Dermis blood vessel endothelial cell (primary cell): ENCODE measurements at regions not wholly inside any gene's neighbourhood (a gene's known extent, or its start where the extent isn't known, plus 50 kb on each side); places are given as distances from the start of the nearest gene placed in this dataset.
A peak's percentile ranks its signal among the peaks of the same experiment; 100 is the strongest.

Source experiments
- DNase-seq: peaks from one replicate; pipeline ENCODE4 v3.0.0; 2010

DNA sequence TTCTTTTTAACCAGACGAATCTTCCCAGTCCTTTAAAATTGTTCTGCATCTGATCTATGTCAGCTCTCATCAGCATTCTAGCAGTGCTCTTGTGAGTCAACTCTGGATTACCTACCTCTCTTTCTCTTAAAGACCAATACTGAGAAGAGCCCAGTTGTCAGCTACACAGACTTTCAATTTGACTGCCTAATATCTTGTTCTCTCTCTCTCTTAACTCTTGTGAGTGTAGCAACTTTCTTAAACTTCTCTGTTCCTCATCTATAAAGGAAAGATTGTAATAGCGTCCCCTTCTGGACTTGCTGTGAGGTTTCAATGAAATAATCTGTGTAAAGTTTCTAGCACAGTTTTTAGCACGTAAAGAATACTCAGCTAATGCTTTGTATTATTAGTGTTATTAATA, 499.3 kb upstream of the ADAMTS5 start:
- DNase-seq = no peak

DNA sequence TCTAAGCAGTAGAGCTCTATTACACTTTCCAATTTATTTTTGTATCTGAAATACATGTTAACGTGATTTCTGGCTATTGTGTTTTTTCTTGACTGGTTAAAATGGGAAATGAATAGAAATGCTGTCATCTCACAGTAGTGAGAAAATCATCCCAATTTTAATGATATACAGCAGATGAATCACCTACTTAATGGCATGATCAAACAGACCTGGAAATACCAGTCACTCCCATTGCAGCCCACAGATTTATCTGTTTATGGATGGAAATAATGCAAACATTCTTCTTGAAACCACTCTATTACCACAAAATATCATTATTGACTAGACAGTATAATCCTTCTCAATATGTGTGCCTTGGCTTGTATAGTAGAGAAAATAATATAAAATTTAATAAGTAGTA, 497.8 kb upstream of the ADAMTS5 start:
- no peak for DNase-seq

DNA sequence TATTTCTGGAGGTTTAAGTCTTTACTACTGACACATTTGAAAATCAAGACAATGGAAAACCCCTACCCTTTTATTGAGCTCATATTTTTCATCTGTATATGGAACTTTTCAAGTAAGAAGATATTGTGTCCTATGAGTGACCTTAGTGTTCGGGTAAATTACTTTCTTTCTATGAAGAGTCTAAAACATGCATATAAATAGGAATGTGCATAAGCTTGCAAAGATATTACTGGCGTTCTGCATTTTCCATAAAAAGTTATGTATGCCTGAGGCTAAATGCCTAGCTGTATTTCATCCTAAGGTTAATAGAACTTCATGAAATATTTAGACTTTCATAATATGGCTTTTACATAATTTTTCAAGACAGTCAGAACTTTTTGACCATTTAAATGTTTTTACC, 495.8 kb upstream of the ADAMTS5 start:
- no peak for DNase-seq

DNA sequence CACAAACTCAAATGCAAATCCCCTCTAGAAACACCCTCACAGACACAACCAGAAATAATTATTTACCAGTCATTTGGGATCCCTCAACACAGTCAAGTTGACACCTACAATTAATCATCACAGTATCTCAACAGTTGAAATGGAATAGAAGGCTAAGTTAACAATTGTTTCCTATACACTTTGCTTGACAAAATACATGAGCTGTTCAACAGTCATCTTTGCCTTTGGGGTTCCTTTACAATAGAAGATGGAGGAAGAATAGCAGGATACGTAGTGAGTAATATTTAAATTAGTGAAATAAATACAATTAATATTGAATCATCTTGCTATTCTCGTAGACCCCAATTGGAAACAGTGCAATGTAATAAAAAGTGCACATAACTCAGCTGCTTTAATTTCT, 487.3 kb upstream of the ADAMTS5 start:
- no peak for DNase-seq

DNA sequence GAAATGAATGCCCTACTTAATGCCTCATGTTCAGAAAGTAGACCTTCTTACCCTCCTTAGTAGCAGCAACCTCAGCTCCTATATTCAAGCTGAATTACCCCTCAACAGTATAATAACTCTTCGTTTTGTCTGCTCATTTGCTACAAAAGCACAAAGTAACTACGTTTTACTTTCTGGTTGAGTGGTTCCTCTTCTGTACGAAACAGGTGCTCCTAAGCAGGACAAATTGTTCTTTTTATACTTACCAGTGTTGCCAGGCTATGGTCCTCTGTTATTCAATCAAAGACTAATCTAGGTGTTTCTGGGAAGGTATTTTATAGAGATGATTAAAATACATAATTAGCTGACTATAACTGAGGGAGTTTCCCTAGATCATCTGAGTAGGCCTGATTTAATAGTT, 484.2 kb upstream of the ADAMTS5 start:
- DNase-seq = no peak

DNA sequence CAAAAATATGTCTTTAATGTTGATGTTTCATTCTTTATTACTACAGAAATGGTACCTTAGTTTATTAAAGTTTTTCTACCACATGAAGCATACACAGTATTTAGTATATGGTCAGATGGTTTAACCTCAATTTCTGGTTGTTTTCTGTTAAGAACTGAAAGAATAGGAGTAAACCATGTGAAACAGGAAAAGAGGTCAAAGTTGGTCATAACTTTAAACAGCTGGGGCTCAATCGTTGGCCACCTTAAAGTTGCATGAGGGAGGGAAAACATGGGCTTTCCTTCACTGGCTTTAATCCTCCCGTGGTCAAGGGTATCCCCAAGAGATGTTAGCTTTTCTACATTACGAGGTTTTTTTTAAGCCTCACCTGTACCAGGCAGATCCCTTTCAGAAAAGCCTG, 483.3 kb upstream of the ADAMTS5 start:
- DNase-seq = no peak

DNA sequence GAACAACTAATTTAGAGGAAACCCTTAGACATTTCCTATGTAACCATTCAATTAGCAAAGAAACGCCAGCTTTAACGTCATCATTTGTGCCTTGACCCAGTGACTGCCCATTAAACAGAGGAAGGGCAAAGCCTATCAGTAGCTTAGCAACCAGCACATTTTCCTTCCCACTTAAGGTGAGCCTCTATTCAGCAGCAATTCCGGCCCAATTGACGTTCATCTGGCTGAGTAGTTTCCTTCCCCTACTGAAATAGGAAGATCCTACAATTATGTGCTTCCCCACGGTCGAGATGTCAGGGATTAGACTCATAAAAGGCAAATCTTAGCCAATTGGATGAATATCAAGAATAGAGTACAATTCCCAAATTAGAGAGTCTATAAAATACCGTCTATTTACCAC, 482.1 kb upstream of the ADAMTS5 start:
- DNase-seq = peak; percentile 40

DNA sequence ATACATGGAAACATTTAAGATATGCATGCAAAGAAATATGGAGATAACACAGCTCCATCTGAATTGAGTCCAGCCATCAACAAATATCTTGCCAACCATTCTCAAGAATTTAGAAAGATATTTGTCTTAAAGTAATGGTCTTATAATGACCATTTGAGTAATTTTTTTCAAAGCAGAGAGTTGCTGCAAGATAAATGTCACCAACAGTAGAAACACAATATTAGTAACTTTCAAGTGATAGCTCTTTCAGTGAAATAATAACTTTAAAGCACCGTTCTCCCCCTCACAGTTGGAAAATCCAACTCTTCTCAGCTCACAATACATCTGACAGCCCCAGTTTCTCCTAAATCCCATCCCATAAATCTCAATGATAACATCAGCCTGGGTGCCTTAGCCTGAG, 481.0 kb upstream of the ADAMTS5 start:
- DNase-seq = no peak

DNA sequence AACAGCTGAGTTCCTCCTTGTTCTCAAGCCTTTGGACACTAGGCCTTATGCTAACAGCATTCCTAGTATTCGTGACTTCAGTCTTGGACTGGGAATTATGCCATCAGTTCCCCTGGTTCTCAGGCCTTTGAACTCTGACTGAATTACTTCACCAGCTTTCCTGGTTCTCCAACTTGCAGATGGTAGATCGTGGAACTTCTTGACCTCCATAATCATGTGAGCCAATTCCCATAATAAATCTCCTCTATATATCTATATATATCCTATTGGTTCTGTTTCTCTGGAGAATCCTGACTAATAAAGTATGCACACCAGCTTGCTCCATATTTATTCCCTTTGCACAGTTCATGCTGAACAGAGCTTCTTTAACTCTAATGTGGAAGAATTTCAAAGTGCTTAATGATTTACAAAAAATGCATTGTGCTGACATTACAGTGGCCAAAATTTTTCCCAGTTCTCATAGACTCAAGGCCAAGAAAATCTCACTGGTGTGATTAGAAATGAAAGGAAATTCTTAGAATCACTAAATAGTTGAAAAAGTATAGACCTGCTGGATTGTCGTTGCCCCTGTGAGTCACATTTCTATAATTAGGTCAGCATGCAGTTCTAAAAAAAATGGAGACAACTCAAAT, 462.9 kb upstream of the ADAMTS5 start:
- DNase-seq = no peak

DNA sequence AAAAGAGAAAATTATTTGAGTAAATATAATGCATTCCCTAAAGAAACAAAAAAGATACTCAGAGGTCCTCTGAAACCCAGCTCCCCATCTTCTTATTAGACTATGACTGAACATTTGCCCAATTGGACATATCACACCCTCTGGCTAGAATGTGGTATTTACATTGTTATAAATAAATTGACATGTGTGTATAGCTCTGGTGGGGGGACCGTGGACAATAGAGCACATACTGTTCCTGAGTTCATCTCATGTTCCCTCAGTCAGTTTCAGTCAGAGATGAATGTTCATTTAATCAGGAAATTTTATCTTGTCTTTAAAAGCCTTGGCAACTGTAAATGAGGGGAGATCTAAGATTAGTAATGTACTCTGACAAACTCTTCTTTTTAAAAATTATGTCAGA, 459.3 kb upstream of the ADAMTS5 start:
- DNase-seq = no peak

DNA sequence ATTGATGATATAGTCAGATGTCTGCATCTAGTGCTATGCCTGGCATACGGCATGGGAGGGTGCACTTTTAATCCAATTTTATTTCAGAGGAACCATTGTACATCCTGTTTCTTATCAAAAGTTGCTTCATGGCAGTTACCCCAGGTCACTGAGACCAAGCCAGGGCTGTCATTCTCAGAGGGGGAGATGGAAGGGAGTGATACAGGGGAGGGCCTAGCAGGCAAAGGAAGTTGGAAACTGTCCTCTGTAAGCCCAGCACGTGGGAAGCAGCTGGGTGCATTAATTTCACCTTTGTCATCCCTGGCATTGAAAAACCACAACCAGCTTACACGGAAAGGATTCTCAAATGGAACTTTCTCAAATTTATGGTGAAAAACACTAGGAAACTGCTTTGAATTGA, 458.7 kb upstream of the ADAMTS5 start:
- no peak for DNase-seq

DNA sequence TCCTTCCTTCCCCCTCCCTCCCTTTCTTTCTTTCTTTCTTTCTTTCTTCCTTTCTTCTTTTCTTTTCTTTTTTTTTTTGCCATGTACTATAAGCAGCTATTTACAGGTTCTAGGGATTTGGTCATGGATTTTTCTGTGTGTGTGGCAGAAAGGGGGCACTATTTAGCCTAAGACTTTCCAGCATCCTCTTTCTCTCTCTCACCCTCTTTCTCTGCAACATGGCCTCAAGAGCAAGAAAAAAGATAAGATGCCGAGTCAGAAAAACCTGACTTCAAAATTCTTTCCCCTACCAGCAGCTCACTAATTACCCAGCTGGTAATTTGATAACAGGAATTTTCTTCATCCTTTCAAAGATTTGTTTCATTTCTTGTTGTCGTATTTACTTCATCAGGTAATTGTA, 458.3 kb upstream of the ADAMTS5 start:
- no peak for DNase-seq

DNA sequence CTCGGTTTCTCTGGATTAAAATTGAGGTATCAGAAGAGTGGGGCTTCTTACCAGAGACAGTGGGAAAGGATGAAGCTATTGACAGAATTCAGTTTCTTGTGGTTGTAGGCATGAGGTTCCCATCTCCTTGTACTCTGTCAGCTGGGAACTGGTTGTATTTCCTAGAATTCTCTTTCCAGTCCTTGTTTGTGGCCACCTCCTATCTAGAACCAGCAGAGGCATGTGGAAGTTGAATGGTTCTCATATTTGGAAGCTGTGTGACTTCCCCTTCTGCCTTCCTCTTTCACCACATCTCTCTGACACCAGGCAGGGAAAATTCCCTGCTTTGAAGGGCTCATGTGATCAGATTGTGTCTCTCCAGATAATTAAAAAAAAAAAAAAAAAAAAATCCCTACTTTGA, 457.7 kb upstream of the ADAMTS5 start:
- no peak for DNase-seq

DNA sequence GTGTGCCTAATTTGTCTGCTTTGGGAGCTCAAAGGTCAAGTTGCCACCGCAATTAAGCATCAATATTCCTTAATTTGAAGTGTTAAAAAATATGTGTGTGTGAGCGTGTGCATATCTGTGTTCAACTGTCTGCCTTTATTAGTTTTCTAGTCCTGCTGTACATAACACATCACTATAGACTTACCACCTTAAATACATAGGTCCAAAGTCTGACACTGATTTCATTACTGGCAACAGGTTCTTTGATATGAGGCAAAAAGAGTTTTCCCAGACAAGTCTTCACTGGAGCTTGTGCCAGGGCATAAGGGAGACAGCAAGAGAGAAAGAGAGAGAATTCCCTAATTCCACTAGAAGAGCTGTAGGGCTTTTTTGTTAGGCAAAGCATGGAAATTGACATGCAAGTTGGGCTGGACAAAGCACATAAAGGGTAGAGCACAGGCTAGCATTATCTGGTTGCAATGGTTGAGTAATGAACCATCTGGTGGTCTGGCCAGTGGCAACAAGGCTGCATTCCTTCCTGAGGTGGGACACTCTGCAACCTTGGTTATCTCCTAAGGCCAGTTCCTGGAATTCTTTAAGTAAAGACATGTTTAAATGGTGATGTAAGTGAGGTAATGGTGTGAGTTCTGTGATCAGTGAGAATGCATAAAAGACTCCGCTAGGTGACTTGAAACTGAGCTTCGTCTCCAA, 457.2 kb upstream of the ADAMTS5 start:
- no peak for DNase-seq

DNA sequence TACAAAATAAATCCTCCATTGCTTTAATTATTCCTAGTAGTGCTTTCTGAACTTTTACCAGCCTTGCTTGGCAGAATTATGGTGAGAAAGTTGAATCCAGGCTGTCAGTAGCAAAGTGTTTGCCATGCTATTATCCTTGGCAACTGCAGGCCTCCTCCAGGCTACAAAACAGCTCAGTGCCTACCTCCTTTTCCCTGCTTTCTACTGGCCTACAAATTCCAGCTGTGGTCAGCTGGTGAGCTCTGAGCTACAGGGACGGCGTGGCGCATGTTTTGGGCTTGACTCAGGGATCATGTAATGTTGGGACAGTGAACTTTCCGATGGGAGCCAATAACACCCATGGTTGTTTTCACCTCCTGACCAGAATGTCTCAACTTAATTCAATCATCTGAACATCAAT, 456.1 kb upstream of the ADAMTS5 start:
- DNase-seq = no peak

DNA sequence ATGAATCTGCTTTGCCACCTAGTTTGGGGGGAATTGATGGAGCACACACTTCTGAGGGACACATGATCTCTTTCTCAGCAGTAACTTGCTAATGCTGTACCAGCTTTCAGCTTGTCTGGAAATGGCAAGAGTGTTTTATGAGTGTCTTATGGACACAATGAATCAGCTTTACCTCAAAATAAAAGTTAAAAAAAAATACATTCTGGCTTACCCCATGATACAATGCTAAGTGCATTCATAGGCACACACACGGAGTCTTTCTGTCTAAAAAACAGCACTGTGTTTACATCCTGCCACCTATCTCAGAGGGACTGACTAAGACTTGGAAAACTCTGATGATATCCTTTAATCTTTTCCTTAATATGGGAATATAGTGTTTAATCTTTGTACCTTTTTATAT, 455.5 kb upstream of the ADAMTS5 start:
- DNase-seq = no peak

DNA sequence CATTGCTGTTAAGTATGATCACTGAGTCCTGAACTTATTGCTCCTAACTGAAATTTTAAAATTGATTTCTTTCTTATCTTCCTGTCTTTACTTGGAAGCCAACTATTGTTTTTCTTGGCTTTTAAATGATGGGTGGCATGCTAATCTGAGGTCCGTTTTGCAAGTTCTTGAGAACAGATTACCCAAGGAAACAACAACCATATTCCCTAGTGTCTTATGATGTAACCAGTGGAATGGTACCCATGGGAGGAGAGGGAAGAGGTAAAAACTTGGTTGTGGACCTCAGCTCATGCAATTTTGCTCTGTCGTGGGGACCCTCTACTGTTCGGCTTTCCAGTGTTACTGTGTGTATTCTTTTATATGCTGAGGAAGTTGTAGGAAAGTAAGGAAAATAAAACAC, 454.8 kb upstream of the ADAMTS5 start:
- DNase-seq = no peak

DNA sequence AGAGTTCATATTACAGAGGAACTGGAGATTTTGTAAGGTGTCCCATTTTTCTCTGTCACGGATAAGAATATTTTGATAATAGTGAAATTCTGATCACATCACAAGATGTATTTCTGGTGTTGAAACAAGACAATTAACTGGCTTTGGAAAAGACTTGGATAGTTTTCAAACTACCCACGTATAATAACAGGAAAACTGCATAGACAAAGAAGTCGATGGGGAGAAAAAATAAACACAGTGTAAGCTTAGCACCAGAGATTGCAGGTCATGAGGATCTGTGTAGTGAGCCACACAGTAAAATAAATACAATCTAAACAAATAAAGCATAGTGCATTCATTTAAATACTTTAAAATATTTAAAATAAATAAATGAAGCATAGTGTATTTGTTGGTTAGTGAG, 452.3 kb upstream of the ADAMTS5 start:
- no peak for DNase-seq

DNA sequence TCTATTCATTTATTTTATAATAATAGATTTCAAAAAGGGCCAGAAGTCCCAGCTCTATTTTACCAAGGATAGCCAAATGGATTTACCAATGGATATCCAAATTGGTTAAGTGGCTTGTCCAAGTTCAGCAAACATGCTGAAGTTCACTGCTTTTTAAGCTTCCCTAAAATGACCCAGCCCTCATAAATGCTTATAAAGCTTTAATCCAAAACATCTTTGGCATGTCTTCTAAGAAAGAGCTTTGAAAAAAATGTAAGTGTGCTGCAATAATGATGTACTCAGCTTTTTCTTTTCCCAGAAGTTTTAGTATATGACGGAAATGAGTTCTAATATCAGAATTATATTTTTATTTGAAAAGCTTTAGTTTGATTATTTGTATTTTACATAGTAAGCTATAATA, 451.5 kb upstream of the ADAMTS5 start:
- DNase-seq = no peak

DNA sequence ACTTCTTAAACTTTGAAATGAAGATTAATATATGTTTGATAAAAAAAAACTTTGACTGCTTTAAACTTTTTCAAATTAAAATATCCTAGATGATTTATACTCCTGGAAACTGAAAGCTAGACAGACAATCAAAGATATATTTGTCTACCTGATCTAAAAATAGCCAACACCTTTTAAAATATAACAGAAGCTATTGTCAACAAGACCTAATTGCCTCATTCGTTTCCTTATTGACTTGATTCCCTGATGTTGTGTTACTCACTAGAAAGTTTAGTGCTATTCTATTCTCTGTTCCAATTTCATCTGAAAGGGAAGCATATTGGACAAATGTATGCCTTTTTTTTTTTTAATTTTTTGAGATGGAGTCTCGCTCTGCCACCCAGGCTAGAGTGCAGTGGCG, 445.6 kb upstream of the ADAMTS5 start:
- no peak for DNase-seq

DNA sequence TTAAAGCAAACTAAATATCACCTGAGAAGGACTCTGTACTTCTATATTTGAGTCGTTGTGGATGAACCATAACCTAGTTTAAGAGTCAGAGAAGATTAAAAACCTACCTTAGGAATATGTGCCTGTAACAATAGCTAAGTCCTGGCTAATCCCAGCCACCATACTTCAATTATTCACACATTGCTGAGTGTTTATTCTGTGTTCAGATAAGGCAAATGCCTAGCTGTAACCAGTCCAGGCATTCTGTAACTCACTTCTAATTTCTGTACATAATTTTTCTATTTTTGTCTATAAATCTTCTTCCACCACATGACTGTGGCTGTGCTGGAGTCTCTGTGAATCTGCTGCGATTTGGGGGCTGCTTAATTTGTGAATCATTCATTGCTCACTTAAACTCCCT, 441.9 kb upstream of the ADAMTS5 start:
- DNase-seq = no peak

DNA sequence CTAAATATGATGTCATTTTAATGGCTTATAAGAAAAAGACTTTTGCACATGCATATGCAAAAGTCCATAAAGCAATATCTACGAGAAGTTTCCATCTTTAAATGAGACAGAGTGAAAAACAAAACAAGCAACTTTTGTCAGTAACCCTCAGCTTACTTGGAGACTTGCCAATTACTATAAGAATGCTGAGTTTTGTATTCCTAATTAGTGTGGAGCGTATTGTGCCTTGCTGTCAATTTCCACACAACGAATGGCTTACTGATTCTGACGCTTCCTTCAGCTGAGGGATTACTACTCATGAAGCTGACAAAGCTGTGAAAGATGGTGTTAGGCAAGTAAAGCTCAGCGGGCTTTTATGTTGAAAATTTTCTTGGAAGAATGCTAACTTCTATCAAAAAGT, 440.4 kb upstream of the ADAMTS5 start:
- no peak for DNase-seq

DNA sequence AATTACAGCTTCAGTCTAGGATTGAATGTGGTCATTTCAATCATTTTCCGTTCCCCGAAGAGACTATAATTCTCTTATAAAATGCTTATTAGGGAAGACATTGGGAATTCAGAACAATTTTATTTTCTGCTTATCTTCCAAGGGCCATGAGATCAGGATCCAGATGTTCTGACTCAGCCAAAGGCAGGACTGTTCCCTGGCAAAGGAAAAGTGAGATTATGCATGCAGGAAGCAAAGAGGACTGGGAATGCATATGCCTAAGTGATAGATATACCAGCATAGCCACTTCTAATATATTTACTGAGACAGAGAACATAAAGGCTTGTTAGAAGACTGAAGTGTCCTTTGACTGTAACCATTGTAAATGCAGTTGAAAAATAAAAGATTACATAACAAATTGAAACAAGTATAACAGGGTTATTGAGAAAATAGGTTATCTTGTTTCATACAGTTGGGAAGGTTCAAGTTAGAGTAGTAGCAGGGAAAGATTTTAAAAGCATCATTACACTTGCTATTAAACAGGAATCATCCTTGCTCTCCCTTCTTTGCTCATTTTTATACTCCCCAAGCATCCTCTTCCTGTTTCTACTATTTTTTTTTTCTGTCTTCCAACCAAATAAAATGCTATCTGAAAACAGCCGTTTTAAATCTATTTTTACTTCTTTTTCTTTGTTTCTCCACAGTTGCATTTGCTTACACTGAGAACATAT, 439.6 kb upstream of the ADAMTS5 start:
- no peak for DNase-seq

DNA sequence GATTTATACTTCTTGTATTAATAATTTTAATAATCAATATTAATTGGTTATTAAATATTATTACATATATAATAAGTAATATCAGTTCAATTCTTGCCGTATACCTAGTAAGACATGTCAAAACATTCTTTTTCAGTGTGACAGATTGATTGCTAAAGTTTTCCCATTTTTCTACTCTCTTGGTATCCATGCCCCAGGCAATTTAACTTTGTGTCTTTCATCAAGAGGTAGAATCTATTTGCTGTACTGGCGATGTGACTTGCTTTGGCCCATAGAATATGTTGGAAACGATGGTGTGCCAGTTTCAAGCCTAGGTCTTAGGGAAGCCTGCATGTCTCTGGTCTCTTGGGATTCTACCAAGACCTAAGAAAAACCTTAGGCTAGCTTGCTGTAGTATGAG, 436.1 kb upstream of the ADAMTS5 start:
- DNase-seq = no peak
